Adipose tissue (tissue), 3 donors: ENCODE measurements at regions not wholly inside any gene's neighbourhood (a gene's known extent, or its start where the extent isn't known, plus 50 kb on each side); places are given as distances from the start of the nearest gene placed in this dataset.

Experiments
- H3K27ac ChIP-seq: one replicate; pipeline ENCODE4 v1.5.1; 2013; ENCODE audit warnings: low read depth, low read length
- WGBS, 3 donors: extraction: QIAGEN DNeasy Blood & Tissue Kit; methylation state at CpG; one replicate each; pipeline ENCODE4 v1.1.7; 2013; 5-methylcytosine and 5-hydroxymethylcytosine counted together
- donor health status: healthy with polysubstance abuse.
- donor health status: Bipolar disorder and iron deficiency.
- donor health status: healthy.

DNA sequence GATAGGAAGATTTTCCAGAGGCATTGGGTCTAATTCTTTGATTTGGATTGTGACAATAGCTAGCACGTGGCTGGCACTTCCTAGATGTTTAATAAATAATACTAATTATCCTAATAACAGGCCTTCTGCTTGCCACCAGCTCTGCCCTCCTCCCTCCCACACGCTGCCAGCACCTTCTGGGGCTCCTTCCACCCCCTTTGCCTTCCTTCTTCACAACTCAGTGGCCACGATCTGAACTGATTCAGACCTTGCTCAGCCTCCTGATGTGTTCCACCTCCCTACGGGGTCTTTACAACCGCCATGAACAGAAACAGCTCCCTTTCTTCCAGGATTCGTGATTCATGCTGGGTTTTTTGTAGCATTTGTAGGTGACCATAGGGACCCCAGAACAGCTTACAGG lies 310.3 kb upstream of the HS6ST1 start:
- no peak overlapping the region for H3K27ac ChIP-seq
- 79 to 86% (median 82%) methylated on average over 6 of the region's 6 CpGs for WGBS, 3 donors

DNA sequence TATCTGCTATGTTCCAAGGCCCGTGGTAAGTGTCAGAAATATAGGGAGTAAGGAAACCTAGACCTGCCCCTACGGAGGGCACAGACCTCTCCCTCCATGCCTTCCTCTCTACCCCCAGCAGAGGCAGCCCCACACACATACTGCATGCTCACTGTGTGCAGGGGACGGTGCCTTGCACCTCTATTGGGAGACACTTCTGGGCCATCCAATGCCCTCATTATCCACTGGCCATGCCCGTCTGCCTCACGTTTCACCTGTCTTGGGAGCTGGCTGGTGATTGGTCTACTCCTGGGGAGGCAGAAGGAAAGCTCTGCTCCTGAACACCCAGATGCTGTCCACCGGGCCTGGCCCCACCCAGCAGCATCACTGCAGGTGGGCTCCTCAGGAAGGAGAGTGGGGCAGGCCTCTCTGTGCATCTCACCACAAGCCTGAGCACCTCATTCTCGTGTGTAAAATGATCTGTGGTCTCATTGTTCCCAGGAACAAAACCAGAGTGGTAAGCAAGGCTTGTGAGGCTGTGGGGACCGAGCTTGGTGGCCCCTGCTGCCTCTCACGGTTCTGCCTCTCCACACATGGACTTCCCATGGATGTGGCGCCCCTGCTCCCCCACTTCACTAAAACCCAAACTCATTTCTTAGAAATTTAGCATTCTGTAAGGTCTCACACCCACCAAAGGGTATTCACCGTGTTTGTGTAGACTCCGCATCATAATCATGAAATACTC lies 312.5 kb upstream of the HS6ST1 start:
- no peak overlapping the region for H3K27ac ChIP-seq
- WGBS, 3 donors = 88 to 92% (median 91%) methylated on average over 12 of the region's 12 CpGs

DNA sequence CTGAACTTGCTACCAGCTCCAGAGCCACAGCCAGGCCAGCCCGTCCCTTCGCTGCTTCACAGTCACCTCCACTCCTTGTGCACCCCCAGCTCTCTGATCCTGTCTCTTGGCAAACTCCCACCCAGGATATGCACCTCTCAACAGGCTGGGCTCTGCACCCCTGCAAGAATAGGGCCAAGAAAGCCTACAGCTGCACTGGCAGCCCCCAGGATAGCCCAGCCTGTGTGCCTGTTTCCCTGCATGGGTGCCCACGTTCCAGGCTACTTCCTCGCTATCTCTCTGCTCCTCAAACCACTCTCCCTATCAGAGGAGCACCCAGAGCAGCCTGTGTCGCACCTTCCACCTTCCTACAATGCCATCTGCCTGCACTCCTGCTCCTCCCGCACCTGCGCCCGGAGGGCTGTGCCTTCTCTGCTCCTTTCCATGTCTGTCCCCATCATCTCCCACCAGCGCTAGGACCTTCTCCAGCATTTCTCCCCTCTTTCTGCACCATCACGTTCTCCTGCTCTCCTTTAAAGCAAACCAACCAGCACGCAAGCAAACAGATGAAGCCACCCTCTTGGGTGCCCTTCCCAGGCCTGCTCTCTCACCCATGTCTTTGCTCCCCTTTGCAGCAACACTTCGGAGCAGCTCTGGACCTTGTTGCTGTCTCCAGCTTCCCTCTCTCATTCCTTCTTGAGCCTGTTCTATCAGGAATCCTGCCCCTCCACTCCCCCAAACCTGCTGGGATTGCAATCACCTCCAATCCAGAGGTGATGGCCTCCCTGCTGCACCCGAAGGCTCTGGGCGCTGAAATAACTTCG lies 313.2 kb upstream of the HS6ST1 start:
- H3K27ac ChIP-seq = no peak overlapping the region
- WGBS, 3 donors = 91 to 95% (median 92%) methylated on average over 15 of the region's 15 CpGs

DNA sequence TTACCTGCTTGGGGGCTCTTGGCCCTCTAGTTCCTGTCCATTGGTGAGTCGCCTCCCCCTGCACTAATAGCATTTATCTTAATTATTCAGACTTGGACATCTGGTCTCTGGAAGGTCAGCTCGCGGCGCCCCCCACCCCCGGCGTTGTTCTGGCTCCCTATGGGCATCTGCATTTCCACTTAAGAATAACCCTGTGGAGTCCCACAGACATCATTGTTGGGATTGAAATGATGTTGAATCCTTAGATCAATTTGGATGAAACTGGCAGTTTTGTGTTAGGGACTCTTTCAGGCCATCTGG lies 313.8 kb upstream of the HS6ST1 start:
- WGBS, 3 donors = 81 to 91% (median 83%) methylated on average over 6 of the region's 6 CpGs
- no peak overlapping the region for H3K27ac ChIP-seq

DNA sequence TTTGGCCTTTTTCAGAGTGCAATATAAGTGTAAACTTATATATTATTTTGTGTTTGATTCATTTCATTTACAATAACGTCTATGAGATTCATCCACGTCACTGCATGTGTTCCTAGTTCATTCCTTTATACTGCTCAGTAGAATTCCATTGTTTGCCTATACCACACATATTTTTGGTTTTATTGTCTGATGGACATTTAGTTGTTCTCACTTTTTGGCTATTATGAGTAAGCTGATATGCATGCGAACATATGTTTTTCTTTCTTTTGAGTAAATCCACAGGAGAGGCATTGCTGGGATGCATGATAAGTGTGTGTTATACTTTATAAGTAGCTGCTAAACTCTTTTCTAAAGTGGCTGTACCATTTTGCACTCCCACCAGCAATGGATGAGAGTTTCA lies 314.8 kb upstream of the HS6ST1 start:
- 79 to 93% (median 90%) methylated on average over 3 of the region's 3 CpGs for WGBS, 3 donors
- H3K27ac ChIP-seq = no peak overlapping the region

DNA sequence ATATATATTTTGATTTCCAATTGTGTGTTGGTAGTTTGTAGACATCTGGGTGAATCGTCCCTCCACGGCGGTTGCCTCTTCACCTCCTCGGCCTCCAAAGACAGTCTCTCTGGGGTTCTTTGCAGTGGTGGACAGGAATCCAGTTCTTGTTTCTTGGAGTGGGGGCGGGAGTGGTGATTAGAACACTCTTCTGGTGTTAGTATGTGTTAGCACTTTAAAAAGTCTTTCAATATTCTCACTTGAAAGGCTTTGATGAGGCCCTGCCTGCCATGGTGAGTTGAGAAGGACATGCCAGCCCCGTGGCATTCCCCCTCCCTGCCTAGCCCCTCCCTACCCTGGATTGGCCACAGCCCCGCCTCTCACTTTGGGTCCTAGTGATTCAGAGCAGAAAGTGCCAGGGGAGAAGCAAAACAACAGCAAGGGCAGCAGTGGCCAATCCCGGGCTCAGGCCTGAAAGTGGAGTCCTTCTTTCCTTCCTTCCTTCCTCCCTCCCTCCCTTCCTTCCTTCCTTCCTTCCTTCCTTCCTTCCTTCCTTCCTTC lies 316.8 kb upstream of the HS6ST1 start:
- WGBS, 3 donors = 78 to 84% (median 82%) methylated on average over 8 of the region's 8 CpGs

DNA sequence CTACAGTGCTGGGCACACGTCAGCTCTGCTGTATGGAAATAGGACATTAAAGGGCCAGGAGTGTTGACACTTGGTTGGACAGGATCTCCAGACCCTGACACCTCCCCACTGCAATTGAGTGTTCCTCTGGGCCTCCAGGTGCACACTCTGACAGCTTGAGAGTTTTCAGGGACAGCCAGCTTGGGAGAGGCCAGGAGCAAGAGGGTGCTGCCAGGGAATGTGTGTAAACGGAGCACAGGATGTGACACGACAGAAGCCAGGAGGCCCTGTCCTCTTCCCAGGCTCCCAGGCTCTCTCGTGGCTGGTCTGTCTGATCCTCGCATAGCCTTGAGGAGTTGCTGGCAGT lies 318.1 kb upstream of the HS6ST1 start:
- WGBS, 3 donors = 71 to 87% (median 83%) methylated on average over 5 of the region's 5 CpGs

More for the DNA sequence above, 316.8 kb upstream of the HS6ST1 start:
- no peak overlapping the region for H3K27ac ChIP-seq

DNA sequence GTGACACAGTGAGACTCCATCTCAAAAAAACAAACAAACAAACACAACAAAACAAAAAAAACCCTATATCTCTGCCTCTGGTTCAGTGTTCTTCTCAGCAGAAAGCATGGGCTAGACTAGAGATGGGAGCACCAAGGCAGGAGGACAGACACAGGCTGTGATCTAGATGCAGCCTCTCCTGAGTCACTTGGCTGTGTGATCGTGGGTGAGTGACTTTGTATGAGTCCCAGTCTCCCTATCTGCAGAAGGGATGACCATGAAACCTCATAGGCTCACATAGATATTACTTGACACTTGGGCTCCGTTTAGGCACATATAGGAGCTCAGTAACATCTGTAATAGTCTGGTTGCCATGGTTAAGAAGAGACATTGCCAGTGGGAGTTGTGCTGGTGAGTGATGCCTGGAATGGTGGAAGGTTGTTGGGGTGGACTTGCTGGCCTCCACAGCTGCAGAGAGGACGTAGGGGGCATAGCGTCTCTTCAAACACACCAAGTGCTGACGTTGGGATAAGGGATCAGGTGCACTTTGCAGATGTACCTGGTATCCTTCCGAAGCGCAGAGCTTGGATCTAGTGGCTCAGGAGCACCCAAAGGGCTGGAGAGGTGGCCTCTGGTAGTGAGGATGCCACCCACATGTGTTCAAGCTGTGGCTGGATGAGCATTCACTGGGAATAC lies 318.9 kb upstream of the HS6ST1 start:
- 86 to 96% (median 89%) methylated on average over 7 of the region's 7 CpGs for WGBS, 3 donors
- no peak overlapping the region for H3K27ac ChIP-seq

More for the DNA sequence above, 318.1 kb upstream of the HS6ST1 start:
- H3K27ac ChIP-seq = no peak overlapping the region

DNA sequence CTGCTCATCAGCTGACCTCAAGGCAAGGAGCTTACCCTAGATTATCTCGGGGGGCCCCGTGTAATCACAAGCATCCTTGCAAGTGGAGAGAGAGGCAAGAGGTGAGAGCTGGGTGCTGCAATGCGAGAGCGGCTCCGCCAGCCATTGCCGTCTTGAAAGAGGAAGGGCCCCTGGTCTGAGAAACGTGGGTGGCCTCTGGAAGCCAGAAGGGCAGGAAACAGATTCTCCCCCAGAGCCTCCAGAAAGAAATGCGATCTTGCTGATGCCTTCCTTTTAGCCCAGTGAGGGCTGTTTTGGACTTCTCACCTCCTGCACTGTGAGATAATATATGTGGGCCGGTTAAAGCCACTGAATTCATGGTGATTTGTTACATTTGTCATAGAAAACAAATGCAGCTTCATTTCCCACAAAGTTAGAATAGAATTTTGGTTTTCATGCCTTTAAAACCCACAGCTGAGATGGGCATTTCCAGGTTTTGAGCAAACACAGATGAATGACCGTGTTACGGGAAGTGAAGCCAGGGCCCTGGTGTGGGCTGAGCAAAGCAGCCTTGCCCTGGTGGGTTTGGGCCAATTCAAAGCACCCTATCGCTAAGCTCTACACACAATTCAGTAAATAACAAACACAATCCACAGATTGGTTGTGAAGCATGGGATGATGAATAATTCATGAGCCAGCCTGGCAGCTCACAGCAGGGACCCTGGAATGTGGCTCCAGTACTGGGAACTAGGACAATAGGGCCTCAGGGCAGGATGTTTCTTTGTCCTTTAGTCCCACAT lies 319.9 kb upstream of the HS6ST1 start:
- 55 to 78% (median 60%) methylated on average over 12 of the region's 12 CpGs for WGBS, 3 donors
- H3K27ac ChIP-seq = no peak overlapping the region

DNA sequence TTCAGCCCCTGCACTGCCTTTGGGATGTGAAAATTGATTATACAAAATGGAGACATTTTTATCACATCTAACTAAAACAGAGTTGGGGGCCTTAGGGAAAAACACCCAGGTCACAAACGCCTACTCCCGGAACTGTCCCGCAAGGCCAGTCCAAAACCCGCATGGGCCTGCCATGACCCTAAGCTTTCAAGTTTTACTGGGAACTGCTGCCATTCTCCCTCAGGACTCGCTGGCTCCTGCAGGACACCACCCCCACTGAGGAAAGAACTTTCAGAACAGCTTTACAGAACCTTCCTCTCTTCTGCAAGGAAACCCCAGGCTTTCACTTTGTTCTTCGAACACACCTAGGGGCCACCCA lies 320.4 kb upstream of the HS6ST1 start:
- WGBS, 3 donors = 85 to 93% (median 90%) methylated on average over 6 of the region's 6 CpGs
- H3K27ac ChIP-seq = no peak overlapping the region

DNA sequence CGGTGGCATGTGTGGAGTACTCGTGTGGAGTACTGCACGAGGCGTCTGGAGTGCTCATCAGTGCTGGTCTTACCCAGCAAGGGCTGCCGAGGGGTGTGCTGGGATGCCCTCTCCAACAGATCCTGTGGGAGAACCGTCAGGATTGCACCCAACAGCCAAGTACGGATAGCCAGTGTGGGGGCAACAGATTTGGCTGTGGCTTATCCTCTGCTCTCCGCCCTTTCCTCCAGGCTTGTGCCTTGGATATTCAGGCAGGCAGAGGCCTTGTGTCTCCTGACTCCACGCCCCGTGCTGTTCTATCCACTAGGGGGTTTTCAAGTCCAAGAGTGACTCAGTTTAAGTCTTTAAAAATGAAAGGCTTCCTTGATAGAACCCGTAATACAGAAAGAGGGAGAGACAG lies 321.0 kb upstream of the HS6ST1 start:
- WGBS, 3 donors = 80 to 90% (median 83%) methylated on average over 11 of the region's 11 CpGs
- no peak overlapping the region for H3K27ac ChIP-seq

DNA sequence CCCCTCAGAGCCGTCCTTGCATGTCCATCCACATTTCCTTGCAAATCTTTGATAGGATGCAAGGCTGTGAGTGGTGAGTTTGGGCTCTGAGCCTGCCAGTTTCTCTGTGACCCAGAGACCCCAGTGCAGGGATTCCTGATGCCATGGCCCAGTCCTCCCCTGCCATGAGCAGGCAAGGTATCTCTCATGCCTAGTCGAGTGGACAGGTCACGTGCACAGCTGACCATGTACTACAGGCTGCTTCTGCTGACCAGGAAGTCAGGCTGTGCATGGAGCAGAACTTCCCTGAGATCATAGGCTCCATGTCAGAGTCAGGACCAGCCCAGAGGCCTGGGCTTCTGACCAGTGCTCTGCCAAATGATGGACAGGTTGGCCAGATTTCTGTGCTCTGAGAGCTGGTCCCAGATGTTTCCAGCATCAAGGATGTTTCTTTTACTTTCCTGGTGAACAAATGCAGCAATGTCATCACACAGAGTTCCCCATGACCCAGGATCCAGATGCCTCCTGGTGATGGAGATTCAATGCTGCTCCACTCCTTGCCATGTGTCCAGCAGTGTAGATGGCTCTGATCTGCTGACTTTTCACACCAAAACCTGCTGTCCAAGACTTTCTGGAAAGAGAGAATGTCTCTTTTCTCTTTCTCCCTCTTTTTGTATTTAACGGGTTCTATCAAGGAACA lies 321.6 kb upstream of the HS6ST1 start:
- no peak overlapping the region for H3K27ac ChIP-seq
- 86 to 92% (median 89%) methylated on average over 4 of the region's 4 CpGs for WGBS, 3 donors

DNA sequence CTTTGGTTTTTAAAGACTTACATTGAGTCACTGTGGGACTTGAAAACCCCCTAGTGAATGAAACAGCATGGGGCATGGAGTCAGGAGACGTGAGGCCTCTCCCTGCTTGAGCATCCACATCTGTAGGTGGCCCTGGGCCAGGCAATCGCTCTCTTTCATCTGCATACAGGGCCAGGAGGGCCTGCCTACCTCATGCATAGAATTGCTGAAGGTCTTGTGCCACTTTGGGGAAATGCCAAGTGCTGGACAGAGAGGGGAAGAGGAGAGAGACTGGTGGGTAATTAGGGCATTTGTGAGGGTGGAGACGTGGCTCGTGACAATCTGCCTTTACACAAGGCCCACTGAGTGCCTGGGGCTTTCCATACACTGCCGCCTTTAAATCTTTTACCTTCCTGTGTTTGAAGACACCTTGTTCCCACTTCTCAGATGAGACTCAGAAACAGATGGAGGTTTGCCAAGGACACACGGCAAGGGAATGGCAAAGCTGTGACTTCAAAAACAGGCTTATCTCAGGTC lies 322.2 kb upstream of the HS6ST1 start:
- WGBS, 3 donors = 80 to 88% (median 86%) methylated on average over 6 of the region's 6 CpGs

DNA sequence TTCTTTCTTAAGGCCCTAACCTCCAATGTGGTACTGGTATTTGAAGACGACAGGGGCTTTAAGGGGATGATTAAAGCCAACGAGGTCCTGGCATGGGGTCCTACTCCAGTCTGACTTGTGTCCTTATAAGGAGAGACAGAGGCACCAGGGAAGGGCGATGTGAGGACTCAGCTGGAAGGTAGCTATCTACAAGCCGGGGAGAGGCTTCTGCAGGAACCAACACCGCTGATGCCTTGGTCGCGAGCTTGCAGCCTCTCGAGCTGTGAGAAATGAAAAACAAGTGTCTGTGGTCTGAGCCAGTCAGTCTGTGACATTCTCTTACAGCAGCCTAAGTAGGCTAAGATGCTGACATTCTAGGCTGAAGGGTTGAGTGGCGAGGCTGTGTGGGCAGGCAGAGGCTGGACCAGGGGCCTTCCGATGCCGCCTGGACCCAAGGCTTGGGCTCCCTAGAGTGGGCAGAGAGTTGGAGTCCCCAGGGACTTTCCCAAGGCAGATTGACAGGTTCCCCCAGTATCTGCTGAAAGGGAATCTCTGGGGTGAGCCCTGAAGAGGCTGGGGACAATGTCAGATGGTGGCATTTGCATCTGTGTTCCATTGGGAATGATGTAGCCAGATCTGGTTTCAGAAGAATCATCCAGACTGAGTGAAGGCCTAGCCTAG lies 322.9 kb upstream of the HS6ST1 start:
- no peak overlapping the region for H3K27ac ChIP-seq
- WGBS, 3 donors = 88 to 95% (median 91%) methylated on average over 11 of the region's 11 CpGs

More for the DNA sequence above, 322.2 kb upstream of the HS6ST1 start:
- no peak overlapping the region for H3K27ac ChIP-seq

DNA sequence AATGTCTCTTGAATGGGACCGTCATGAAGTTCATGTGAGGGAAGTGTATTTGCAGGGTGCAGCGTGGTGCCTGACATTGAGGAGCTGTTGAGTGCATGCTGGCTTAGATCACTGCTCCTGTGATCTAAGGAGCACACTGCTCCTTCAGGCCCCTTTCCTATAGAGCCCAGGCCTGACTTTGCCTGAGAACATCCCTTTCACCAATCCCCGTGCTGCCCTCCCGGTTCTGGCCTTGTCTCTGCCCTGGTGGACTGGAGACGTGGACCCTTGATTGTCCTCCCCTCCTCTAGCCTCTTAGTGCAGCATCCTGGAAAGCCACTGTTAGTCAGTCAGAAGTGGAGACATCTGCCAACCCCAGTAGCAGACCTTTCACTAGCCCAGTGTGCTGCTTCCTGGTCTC lies 323.6 kb upstream of the HS6ST1 start:
- WGBS, 3 donors = 69 to 85% (median 76%) methylated on average over 5 of the region's 5 CpGs
- no peak overlapping the region for H3K27ac ChIP-seq

DNA sequence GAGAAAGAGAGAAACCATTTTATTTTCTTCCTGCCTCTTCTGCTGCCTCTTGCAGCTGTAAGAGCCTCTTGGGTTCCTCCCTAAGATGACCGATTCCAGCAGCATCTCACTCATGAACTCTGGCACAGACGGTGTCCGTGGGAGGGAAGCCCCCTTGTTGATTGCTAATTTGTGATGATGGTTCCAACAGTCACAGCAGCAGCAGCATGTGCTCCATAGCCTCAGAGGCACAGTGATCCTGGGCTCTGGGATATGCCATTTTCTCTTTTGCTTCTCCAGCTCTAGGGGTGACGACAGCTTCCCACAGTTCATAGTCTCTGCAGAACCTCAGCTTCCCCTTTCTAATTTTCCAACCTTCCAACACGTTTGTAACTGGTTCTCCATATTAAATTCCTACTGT lies 324.2 kb upstream of the HS6ST1 start:
- WGBS, 3 donors = 43 to 74% (median 47%) methylated on average over 5 of the region's 5 CpGs
- no peak overlapping the region for H3K27ac ChIP-seq

DNA sequence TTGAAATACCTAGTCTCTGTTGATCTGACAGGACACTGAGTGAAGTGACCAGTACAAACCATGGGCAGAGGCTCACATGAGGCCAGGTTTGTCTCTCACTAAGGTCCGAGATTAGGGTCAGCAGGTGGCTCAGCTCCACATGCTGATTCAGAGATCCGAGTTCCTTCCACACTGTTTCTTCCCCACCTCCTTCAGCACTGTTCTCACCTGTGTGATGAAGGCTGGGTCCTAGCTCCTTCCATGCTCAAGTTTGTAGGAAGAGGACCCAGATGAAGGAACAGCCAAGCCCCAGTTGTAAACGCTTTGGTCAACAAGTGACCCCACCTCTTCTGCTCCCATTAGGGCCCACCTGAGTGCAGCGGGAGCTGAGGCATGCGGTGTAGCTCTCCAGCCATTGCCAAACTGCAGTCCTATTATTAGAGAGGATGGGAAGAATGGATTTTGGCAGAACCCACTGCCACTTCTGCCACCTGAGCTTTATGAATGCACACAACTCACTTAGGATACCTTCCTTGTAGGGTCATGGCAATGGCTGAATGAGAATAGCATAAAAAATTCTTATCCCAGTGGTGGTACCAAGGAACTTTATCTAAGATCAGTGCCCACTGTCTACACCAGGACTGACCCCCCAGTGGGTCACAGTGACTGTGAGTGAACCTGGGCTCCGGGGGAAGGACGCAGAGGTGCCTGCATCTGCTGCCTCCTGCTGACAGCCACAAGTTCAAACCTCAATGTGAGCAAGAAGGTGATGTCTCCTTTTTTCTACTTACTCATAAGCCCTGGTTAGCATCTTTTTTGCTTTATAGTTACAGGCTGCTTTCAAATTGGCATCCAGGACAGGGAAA lies 324.8 kb upstream of the HS6ST1 start:
- 82 to 97% (median 94%) methylated on average over 7 of the region's 7 CpGs for WGBS, 3 donors
- H3K27ac ChIP-seq = no peak overlapping the region
